HG02870 (cell line): ENCODE measurements at regions not wholly inside any gene's neighbourhood (a gene's known extent, or its start where the extent isn't known, plus 50 kb on each side); places are given as distances from the start of the nearest gene placed in this dataset.

Experiments used
- ATAC-seq: cut with Tn5 transposase; IDR thresholded peaks from one replicate; pipeline ENCODE4 v1.9.1; 2021; ENCODE audit warnings: mild to moderate bottlenecking, moderate library complexity; ENCODE audit not compliant: unreplicated experiment

- ATAC-seq = no peak
These were observed 52.4 kb upstream of the SERINC1 start for GRCh38 chr6:122524056-122524455.

GRCh38 chr6:122530440-122531046 lies 58.9 kb upstream of the SERINC1 start:
- peak; percentile 96 for ATAC-seq

DNA sequence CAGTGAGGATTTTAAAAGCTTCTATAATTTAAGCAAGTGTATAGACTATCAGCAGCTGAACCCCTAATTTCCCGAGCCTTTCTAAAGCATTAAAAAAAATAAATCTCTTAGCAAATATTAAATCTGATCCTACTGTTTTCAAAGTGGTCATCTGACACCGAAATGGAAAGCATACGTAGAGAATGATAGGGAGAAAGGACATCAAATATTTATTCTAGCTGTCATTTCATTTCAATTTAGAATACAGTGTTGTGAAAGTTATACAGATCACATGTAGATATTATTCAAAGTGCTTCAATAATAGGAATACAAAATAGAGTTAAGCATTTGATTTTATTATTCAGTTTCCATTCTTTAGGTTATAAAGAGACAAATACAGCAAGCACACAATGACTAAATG lies 61.9 kb upstream of the PKIB start:
- no peak for ATAC-seq

DNA sequence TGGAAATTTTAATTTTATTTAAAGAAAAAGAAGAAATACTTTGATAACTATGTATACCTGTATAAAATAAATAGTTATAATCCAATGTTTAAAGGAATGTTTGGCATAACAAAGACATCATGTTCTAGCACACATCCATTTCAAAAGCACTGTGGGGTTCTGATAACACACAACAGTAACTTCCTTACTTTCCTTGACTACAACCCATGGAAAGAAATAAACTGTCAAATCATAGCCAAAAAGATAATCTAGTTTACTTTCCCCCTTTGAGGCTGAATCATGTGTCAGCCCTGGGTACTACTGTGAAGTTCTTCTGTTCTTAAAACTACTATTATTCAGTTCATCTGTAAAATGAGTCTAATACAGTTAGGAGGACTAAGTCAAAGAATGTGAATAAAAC lies 61.4 kb upstream of the PKIB start:
- no peak for ATAC-seq

DNA sequence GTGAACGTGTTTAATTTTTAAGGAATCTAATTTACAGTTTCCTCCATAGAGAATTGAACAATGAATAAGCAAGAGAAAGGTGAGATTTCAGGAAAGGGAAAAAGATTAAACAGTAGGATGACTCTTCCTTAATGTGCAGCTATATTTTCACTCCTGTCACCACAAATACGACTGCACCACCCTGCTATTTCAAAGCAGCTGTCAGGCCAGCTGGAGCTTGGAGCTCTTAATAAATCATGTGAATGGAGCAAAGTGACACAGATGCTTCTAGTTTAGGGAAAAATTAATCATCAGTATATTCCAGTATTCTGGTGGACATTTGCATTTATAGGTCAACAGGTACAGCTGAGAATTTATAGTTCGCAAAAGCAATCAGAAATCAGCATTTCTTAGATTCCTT lies 56.5 kb upstream of the PKIB start:
- ATAC-seq = no peak

- ATAC-seq = no peak
These were observed 54.6 kb upstream of the PKIB start for GRCh38 chr6:122555561-122555960.

- no peak for ATAC-seq
These were observed 52.1 kb upstream of the PKIB start for GRCh38 chr6:122558080-122558479.
